Activated CD8-positive, alpha-beta memory T cell treated with anti-CD3 and anti-CD28 coated beads, Interleukin-2, amount 50 U/mL, for 24 hours (primary cell): ENCODE measurements at regions not wholly inside any gene's neighbourhood (a gene's known extent, or its start where the extent isn't known, plus 50 kb on each side); places are given as distances from the start of the nearest gene placed in this dataset.
"Not testable (repeated sequence)": the region's sequence is repeated elsewhere in the genome, so short reads cannot be mapped to it uniquely, and the experiment has no call there.

Experiments used
- DNase-seq: peaks from one replicate; pipeline ENCODE4 v3.0.0-alpha.2; 2020; ENCODE audit errors: extremely low read depth

- DNase-seq, result not testable (repeated sequence)
Measured at GRCh38 chr9:135195975-135196374, 108.5 kb downstream of the OLFM1 start.

GRCh38 chr9:135196474-135196873, 109.0 kb downstream of the OLFM1 start:
- DNase-seq, result no peak

- no peak for DNase-seq
Measured at GRCh38 chr9:135198144-135198543, 110.7 kb downstream of the OLFM1 start.

- no peak for DNase-seq
Measured at GRCh38 chr9:135198586-135199285, 111.3 kb downstream of the OLFM1 start.

- no peak for DNase-seq
Measured at GRCh38 chr9:135199489-135199888, 112.0 kb downstream of the OLFM1 start.

GRCh38 chr9:135201711-135202110, 114.2 kb downstream of the OLFM1 start:
- DNase-seq, result no peak

GRCh38 chr9:135204177-135204576, 116.7 kb downstream of the OLFM1 start:
- DNase-seq, result no peak

- DNase-seq, result no peak
Measured at GRCh38 chr9:135209136-135209535, 121.7 kb downstream of the OLFM1 start.

GRCh38 chr9:135209852-135210251, 122.4 kb downstream of the OLFM1 start:
- DNase-seq, result no peak

GRCh38 chr9:135210676-135211523, 123.4 kb downstream of the OLFM1 start:
- no peak for DNase-seq

- no peak for DNase-seq
Measured at GRCh38 chr9:135211524-135211890, 124.0 kb downstream of the OLFM1 start.

- DNase-seq, result no peak
Measured at GRCh38 chr9:135212961-135213360, 125.5 kb downstream of the OLFM1 start.

- no peak for DNase-seq
Measured at GRCh38 chr9:135213566-135213965, 126.1 kb downstream of the OLFM1 start.

- DNase-seq, result no peak
Measured at GRCh38 chr9:135214054-135214640, 126.7 kb downstream of the OLFM1 start.

GRCh38 chr9:135214706-135215105, 127.2 kb downstream of the OLFM1 start:
- DNase-seq, result no peak

GRCh38 chr9:135215571-135216161, 128.2 kb downstream of the OLFM1 start:
- no peak for DNase-seq

GRCh38 chr9:135216236-135216635, 128.8 kb downstream of the OLFM1 start:
- no peak for DNase-seq

GRCh38 chr9:135216791-135217441, 129.4 kb downstream of the OLFM1 start:
- no peak for DNase-seq

- no peak for DNase-seq
Measured at GRCh38 chr9:135217836-135218235, 130.4 kb downstream of the OLFM1 start.

- no peak for DNase-seq
Measured at GRCh38 chr9:135218331-135219225, 131.1 kb downstream of the OLFM1 start.
